Osteoblast (primary cell): ENCODE measurements at regions not wholly inside any gene's neighbourhood (a gene's known extent, or its start where the extent isn't known, plus 50 kb on each side); places are given as distances from the start of the nearest gene placed in this dataset.

Source experiments
- DNase-seq: peaks from one replicate; pipeline ENCODE4 v3.0.0; 2011; ENCODE audit warnings: low spot score, mixed read lengths; ENCODE audit not compliant: insufficient read length; ENCODE audit errors: missing footprints
- H2AFZ ChIP-seq: 2 replicates; pipeline ENCODE4 v1.6.0; 2011; ENCODE audit warnings: mild to moderate bottlenecking, low read length
- H3K27ac ChIP-seq: 2 replicates; pipeline ENCODE4 v1.5.1; 2011; ENCODE audit warnings: mild to moderate bottlenecking, low read depth, low read length, moderate library complexity
- H3K27me3 ChIP-seq: 2 replicates; pipeline ENCODE4 v1.6.0; 2012; ENCODE audit warnings: mild to moderate bottlenecking, control low read depth, inconsistent platforms, low read length, moderate library complexity; ENCODE audit not compliant: insufficient read depth
- H3K36me3 ChIP-seq: 2 replicates; pipeline ENCODE4 v1.5.1; 2011; ENCODE audit warnings: mild to moderate bottlenecking, low read length, control low read depth, moderate library complexity; ENCODE audit not compliant: insufficient read depth
- H3K4me1 ChIP-seq: 2 replicates; pipeline ENCODE4 v1.5.1; 2011; ENCODE audit warnings: mild to moderate bottlenecking, low read length, control low read depth, moderate library complexity; ENCODE audit not compliant: insufficient read depth
- H3K4me2 ChIP-seq: 2 replicates; pipeline ENCODE4 v1.6.0; 2011; ENCODE audit warnings: mild to moderate bottlenecking, low read length; ENCODE audit not compliant: insufficient read depth
- H3K4me3 ChIP-seq: fragments of 200-600 bp; sonication (generic); 3 replicates; pipeline ENCODE4 v1.5.1; 2012; ENCODE audit warnings: mild to moderate bottlenecking, low read length, inconsistent platforms; ENCODE audit not compliant: insufficient read depth
- H3K79me2 ChIP-seq: 2 replicates; pipeline ENCODE4 v1.6.0; 2012; ENCODE audit warnings: mild to moderate bottlenecking, low read length, control low read depth, inconsistent platforms; ENCODE audit not compliant: insufficient read depth
- H3K9me3 ChIP-seq: 2 replicates; pipeline ENCODE4 v1.5.1; 2011; ENCODE audit warnings: low read depth, low read length, control low read depth
- H4K20me1 ChIP-seq: 2 replicates; pipeline ENCODE4 v1.6.0; 2012; ENCODE audit warnings: mild to moderate bottlenecking, low read length, control low read depth; ENCODE audit not compliant: insufficient read depth
- CTCF ChIP-seq: IDR thresholded peaks from 2 replicates; pipeline ENCODE4 v1.5.1; 2011; ENCODE audit warnings: mild to moderate bottlenecking, low read depth, low read length, moderate library complexity; ENCODE audit errors: extremely low read depth

GRCh38 chr17:77055453-77055852 lies 85.3 kb upstream of the SEC14L1 start:
- Histone ChIP-seq H3K4me1 (no peaks in the 10 kb centered on the region), H3K4me2 (no peak overlapping the region), H3K9me3 (no peaks in the 10 kb centered on the region), H4K20me1 (no peaks in the 10 kb centered on the region), H3K79me2 (no peaks in the 10 kb centered on the region), H3K27ac (no peak overlapping the region), H3K4me3 (no peak overlapping the region), H3K36me3 (no peaks in the 10 kb centered on the region), H2AFZ (no peak overlapping the region), H3K27me3 (peaks cover 15% of the 10 kb centered on the region)
- no peak for TF ChIP-seq CTCF
- DNase-seq, result peak; percentile 23

GRCh38 chr17:77058016-77058415 lies 82.8 kb upstream of the SEC14L1 start:
- TF ChIP-seq CTCF, result no peak
- H2AFZ ChIP-seq, result no peak overlapping the region
- H3K36me3 ChIP-seq, result no peaks in the 10 kb centered on the region
- H3K4me1 ChIP-seq, result no peaks in the 10 kb centered on the region
- H3K79me2 ChIP-seq, result no peaks in the 10 kb centered on the region
- no peaks in the 10 kb centered on the region for H4K20me1 ChIP-seq
- peak; percentile 21 for DNase-seq
- no peak overlapping the region for H3K4me3 ChIP-seq
- no peaks in the 10 kb centered on the region for H3K9me3 ChIP-seq
- H3K27ac ChIP-seq, result no peak overlapping the region
- H3K27me3 ChIP-seq, result peaks cover 14% of the 10 kb centered on the region
- H3K4me2 ChIP-seq, result no peak overlapping the region

- Histone ChIP-seq H3K4me3 (no peak overlapping the region), H3K36me3 (no peaks in the 10 kb centered on the region), H3K79me2 (no peaks in the 10 kb centered on the region), H3K27ac (no peak overlapping the region), H3K4me1 (no peaks in the 10 kb centered on the region), H3K4me2 (no peak overlapping the region), H3K9me3 (no peaks in the 10 kb centered on the region), H3K27me3 (peaks cover 9% of the 10 kb centered on the region), H2AFZ (no peak overlapping the region), H4K20me1 (no peaks in the 10 kb centered on the region)
- DNase-seq, result no peak
- TF ChIP-seq CTCF, result no peak
Observed at GRCh38 chr17:77061669-77062068, 79.1 kb upstream of the SEC14L1 start.

- H3K79me2 ChIP-seq, result no peaks in the 10 kb centered on the region
- no peak overlapping the region for H3K4me3 ChIP-seq
- H3K27ac ChIP-seq, result no peak overlapping the region
- H3K4me1 ChIP-seq, result no peaks in the 10 kb centered on the region
- DNase-seq, result peak; percentile 58
- no peak for TF ChIP-seq CTCF
- no peaks in the 10 kb centered on the region for H3K9me3 ChIP-seq
- H4K20me1 ChIP-seq, result no peaks in the 10 kb centered on the region
- H3K36me3 ChIP-seq, result no peaks in the 10 kb centered on the region
- H3K4me2 ChIP-seq, result no peak overlapping the region
- H3K27me3 ChIP-seq, result peaks cover 10% of the 10 kb centered on the region
- no peak overlapping the region for H2AFZ ChIP-seq
Observed at GRCh38 chr17:77064598-77064997, 76.2 kb upstream of the SEC14L1 start.
